HepG2 (cell line): ENCODE measurements at regions not wholly inside any gene's neighbourhood (a gene's known extent, or its start where the extent isn't known, plus 50 kb on each side); places are given as distances from the start of the nearest gene placed in this dataset.

Experiments used
- ATAC-seq: fragments of 200-7000 bp; cut with Tn5 transposase; 3 replicates; pipeline ENCODE4 v1.9.1; 2020; ENCODE audit warnings: mild to moderate bottlenecking, moderate library complexity
- BruUV-seq: library from RNA; stranded (reverse); fragments of 400-500 nt; replicated peaks from 2 replicates; lab custom pipeline; 2021; lab: Mats Ljungman, UMichigan
- CTCF ChIA-PET: fragments of 300-600 bp; formaldehyde crosslinking; extraction: SDS; loops from one replicate; lab custom pipeline; 2021; ENCODE audit warnings: low total read pairs, inconsistent platforms, low intra/inter-chr PET ratio; lab: Yijun Ruan, JAX
- POLR2A ChIA-PET: fragments of 350-600 bp; sonication (Branson Sonifier 250); formaldehyde crosslinking; loops from one replicate; lab custom pipeline; 2020; ENCODE audit warnings: antibody characterized with exemption, inconsistent platforms; lab: Yijun Ruan, JAX
- DNase-seq: peaks from one replicate; pipeline ENCODE4 v3.0.0-alpha.2; 2015; ENCODE audit warnings: low spot score
- FAIRE-seq: peaks from 3 replicates; lab custom pipeline; 2011; peaks lifted over from hg19 to GRCh38; lab: Jason Lieb, UNC
- H2AFZ ChIP-seq: one replicate; pipeline ENCODE4 v1.6.1; 2011; ENCODE audit warnings: low read length, inconsistent platforms
- H3K27ac ChIP-seq: fragments of 300-600 bp; 3 replicates; pipeline ENCODE4 v1.8.0; 2011; ENCODE audit warnings: mixed run types, mild to moderate bottlenecking, mixed read lengths, low read length, inconsistent platforms; ENCODE audit not compliant: insufficient read depth; ENCODE audit errors: extremely low read length
- H3K27me3 ChIP-seq, 2 experiments: fragments of 200-600 bp in 1 of 2; 2 replicates in 1 of 2; 3 replicates in 1 of 2; pipeline versions ENCODE4 v1.6.0 to v1.8.0; 2011; ENCODE audit warnings: low read length in 2 of 2, mild to moderate bottlenecking in 2 of 2, moderate library complexity in 2 of 2, inconsistent platforms in 1 of 2; ENCODE audit not compliant: insufficient read depth in 2 of 2, control insufficient read depth in 1 of 2
- H3K36me3 ChIP-seq, 2 experiments: fragments of 200-600 bp in 1 of 2; replicated peaks in 1 of 2; 2 replicates in 1 of 2; 3 replicates in 1 of 2; pipeline versions ENCODE4 v1.5.1 to v1.8.0; 2011; ENCODE audit warnings: low read length in 2 of 2, inconsistent platforms in 1 of 2; ENCODE audit not compliant: insufficient read depth in 2 of 2, control insufficient read depth in 1 of 2
- H3K4me1 ChIP-seq: 2 replicates; pipeline ENCODE4 v1.5.1; 2012; ENCODE audit warnings: low read length, inconsistent platforms; ENCODE audit not compliant: insufficient read depth
- H3K4me2 ChIP-seq: 2 replicates; pipeline ENCODE4 v1.6.0; 2011; ENCODE audit warnings: low read depth, low read length, inconsistent platforms
- H3K4me3 ChIP-seq, 3 experiments: fragments of 200-600 bp in 1 of 3; sonication (generic), shearing (Covaris generic) in 1 of 3; replicated peaks in 1 of 3; 2 replicates each; pipeline ENCODE4 v1.5.1; 2011 to 2016; ENCODE audit warnings: low read length in 3 of 3, inconsistent platforms in 2 of 3, low read depth in 2 of 3, mild to moderate bottlenecking in 2 of 3, control low read depth in 1 of 3, mixed read lengths in 1 of 3; ENCODE audit not compliant: insufficient read depth in 1 of 3
- H3K79me2 ChIP-seq: one replicate; pipeline ENCODE4 v1.6.1; 2011; ENCODE audit warnings: low read length, inconsistent platforms; ENCODE audit not compliant: insufficient read depth
- H3K9ac ChIP-seq: 2 replicates; pipeline ENCODE4 v1.6.0; 2011; ENCODE audit warnings: mild to moderate bottlenecking, low read depth, low read length, inconsistent platforms; ENCODE audit not compliant: insufficient read depth
- H3K9me3 ChIP-seq: 2 replicates; pipeline ENCODE4 v1.5.1; 2012; ENCODE audit warnings: mild to moderate bottlenecking, low read length
- H4K20me1 ChIP-seq: 2 replicates; pipeline ENCODE4 v1.6.0; 2011; ENCODE audit warnings: inconsistent platforms, mild to moderate bottlenecking, low read length, moderate library complexity; ENCODE audit not compliant: insufficient read depth
- SNAPC4 ChIP-seq: sonication (generic); formaldehyde crosslinking; IDR thresholded peaks from 2 replicates; pipeline ENCODE4 v1.4.0; 2020; ENCODE audit warnings: mild to moderate bottlenecking, missing genetic modification reagents
- TIGD3 ChIP-seq: sonication (generic); formaldehyde crosslinking; IDR thresholded peaks from 2 replicates; pipeline ENCODE4 v1.5.1; 2020; ENCODE audit warnings: mild to moderate bottlenecking, missing genetic modification reagents, borderline replicate concordance
- YEATS2 ChIP-seq: sonication (generic); formaldehyde crosslinking; IDR thresholded peaks from 2 replicates; pipeline ENCODE4 v1.4.0; 2020; ENCODE audit warnings: missing genetic modification reagents, borderline replicate concordance
- ZNF275 ChIP-seq: sonication (generic); formaldehyde crosslinking; IDR thresholded peaks from 2 replicates; pipeline ENCODE4 v1.8.0; 2022; ENCODE audit warnings: missing genetic modification reagents, mild to moderate bottlenecking, inconsistent platforms, borderline replicate concordance
- ZNF761 ChIP-seq: sonication (generic); formaldehyde crosslinking; conservative IDR thresholded peaks from 2 replicates; pipeline ENCODE4 v1.4.0; 2020; ENCODE audit warnings: mild to moderate bottlenecking, missing genetic modification reagents
- WGBS: methylation state at CpG from one replicate; pipeline ENCODE4 v1.1.6; 2017; ENCODE audit warnings: low lambda C conversion rate; 5-methylcytosine and 5-hydroxymethylcytosine counted together
- in situ Hi-C: cut with HindIII; loops from 2 replicates; pipeline ENCODE4 v1.10.0; 2017; ENCODE audit warnings: low pct_unique_long_range_greater_than_20kb; ENCODE audit not compliant: extremely low pct_ligation_motif_present
- intact Hi-C: fragments of 100-400 bp; cut with micrococcal nuclease; formaldehyde crosslinking; loops from one replicate; pipeline ENCODE4 v1.10.0; 2022; ENCODE audit not compliant: unreplicated experiment
- TF ChIP-seq, protein P1 (sequence below): IDR thresholded peaks from 2 replicates; pipeline ENCODE4 v1.6.1; 2016; ENCODE audit warnings: missing genetic modification reagents, missing compliant biosample characterization
- TF ChIP-seq, protein P2 (sequence below): sonication (generic); formaldehyde crosslinking; conservative IDR thresholded peaks from 2 replicates; pipeline ENCODE4 v1.4.0; 2020; ENCODE audit warnings: mild to moderate bottlenecking, missing genetic modification reagents, moderate library complexity

GRCh38 chr14:56501909-56502530 is 77.6 kb upstream of the TMEM260 start:
- POLR2A ChIA-PET: no interaction called here
- ATAC-seq (no peak), DNase-seq (no peak), FAIRE-seq (no peak)
- CTCF ChIA-PET: no interaction called here
- no peak overlapping the region for H2AFZ ChIP-seq
- H3K4me1 ChIP-seq: no peaks in the 10 kb centered on the region
- in situ Hi-C loops: no loop called here
- 18% methylated on average over 5 of the region's 5 CpGs for WGBS
- H3K9ac ChIP-seq: no peak overlapping the region
- no peak overlapping the region for H3K4me2 ChIP-seq
- no peak overlapping the region for H3K27ac ChIP-seq
- H3K36me3 ChIP-seq: no peaks in the 10 kb centered on the region
- intact Hi-C loops: no loop called here
- H3K27me3 ChIP-seq: no peaks in the 10 kb centered on the region
- H3K9me3 ChIP-seq: no peaks in the 10 kb centered on the region
- no peaks in the 10 kb centered on the region for H4K20me1 ChIP-seq
- no peak overlapping the region for H3K4me3 ChIP-seq
- H3K79me2 ChIP-seq: no peaks in the 10 kb centered on the region
- no TSS peak for BruUV-seq
- TF ChIP-seq, protein P1, sequence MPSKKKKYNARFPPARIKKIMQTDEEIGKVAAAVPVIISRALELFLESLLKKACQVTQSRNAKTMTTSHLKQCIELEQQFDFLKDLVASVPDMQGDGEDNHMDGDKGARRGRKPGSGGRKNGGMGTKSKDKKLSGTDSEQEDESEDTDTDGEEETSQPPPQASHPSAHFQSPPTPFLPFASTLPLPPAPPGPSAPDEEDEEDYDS (CRISPR knock-in tag): no peak
- TF ChIP-seq ZNF761: no peak
- TF ChIP-seq TIGD3 (CRISPR knock-in tag): no peak
- no peak for TF ChIP-seq SNAPC4 (CRISPR knock-in tag)
- TF ChIP-seq YEATS2: no peak
- TF ChIP-seq, protein P2, sequence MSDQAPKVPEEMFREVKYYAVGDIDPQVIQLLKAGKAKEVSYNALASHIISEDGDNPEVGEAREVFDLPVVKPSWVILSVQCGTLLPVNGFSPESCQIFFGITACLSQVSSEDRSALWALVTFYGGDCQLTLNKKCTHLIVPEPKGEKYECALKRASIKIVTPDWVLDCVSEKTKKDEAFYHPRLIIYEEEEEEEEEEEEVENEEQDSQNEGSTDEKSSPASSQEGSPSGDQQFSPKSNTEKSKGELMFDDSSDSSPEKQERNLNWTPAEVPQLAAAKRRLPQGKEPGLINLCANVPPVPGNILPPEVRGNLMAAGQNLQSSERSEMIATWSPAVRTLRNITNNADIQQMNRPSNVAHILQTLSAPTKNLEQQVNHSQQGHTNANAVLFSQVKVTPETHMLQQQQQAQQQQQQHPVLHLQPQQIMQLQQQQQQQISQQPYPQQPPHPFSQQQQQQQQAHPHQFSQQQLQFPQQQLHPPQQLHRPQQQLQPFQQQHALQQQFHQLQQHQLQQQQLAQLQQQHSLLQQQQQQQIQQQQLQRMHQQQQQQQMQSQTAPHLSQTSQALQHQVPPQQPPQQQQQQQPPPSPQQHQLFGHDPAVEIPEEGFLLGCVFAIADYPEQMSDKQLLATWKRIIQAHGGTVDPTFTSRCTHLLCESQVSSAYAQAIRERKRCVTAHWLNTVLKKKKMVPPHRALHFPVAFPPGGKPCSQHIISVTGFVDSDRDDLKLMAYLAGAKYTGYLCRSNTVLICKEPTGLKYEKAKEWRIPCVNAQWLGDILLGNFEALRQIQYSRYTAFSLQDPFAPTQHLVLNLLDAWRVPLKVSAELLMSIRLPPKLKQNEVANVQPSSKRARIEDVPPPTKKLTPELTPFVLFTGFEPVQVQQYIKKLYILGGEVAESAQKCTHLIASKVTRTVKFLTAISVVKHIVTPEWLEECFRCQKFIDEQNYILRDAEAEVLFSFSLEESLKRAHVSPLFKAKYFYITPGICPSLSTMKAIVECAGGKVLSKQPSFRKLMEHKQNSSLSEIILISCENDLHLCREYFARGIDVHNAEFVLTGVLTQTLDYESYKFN (CRISPR knock-in tag): no peak
- no peak for TF ChIP-seq ZNF275
